ENCODE measurements at regions not wholly inside any gene's neighbourhood (a gene's known extent, or its start where the extent isn't known, plus 50 kb on each side); places are given as distances from the start of the nearest gene placed in this dataset.

DNA sequence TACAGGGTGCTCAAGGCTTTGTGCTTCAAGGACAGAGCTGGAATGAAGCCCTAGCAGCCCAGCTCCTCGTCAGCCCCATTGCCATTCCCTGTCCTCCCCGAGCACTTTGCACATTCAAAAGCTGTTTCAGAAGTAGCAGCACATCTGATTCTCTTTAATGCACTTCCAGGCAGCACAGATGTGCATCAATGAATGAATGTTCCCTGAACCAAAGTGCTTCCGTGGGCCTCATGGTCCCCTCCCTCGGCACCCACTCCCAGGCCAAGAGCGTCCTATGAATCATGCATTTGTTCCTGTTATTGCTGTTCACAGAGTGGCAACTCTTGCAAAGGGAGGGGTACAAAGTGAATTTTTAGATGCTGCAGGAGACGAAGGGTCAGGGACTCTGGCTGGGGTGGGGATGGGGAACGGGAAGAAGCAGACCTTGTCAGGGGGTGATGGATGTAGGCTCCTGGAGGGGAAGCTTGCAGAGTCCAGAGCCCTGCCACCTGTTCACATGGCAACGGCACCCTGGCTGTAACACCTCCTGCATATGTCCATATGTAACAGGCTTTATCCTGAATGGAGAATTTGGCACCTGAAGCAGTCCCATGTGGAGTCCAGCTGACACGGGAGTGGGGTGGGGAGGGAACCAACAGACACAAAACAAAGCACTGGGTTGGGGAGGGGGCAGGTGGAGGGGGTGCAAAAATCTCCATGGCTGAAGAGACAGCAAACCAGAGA lies 62.2 kb upstream of the BAIAP2L1 start:
- Histone ChIP-seq H3K36me3 (ENCODE audit: insufficient read depth in 1 of 2, low read depth in 1 of 2) (no peaks in the 10 kb centered on the region), H3K9me3 (no peaks in the 10 kb centered on the region), H3K4me1 (no peaks in the 10 kb centered on the region), H3K27ac (no peak overlapping the region), H3K27me3 (ENCODE audit: insufficient read depth in 3 of 3, low read length in 2 of 3) (peaks cover 0 to 2% (median 0%) of the 10 kb centered on the region in 3 donors), H3K4me3 (no peak overlapping the region)
- WGBS, 3 donors = 40 to 58% (median 44%) methylated on average over 9 of the region's 9 CpGs
- intact Hi-C loops (cut with DNase I) = no loop called here
- ATAC-seq (no peak), DNase-seq (no peak)
- TF ChIP-seq, protein P1, sequence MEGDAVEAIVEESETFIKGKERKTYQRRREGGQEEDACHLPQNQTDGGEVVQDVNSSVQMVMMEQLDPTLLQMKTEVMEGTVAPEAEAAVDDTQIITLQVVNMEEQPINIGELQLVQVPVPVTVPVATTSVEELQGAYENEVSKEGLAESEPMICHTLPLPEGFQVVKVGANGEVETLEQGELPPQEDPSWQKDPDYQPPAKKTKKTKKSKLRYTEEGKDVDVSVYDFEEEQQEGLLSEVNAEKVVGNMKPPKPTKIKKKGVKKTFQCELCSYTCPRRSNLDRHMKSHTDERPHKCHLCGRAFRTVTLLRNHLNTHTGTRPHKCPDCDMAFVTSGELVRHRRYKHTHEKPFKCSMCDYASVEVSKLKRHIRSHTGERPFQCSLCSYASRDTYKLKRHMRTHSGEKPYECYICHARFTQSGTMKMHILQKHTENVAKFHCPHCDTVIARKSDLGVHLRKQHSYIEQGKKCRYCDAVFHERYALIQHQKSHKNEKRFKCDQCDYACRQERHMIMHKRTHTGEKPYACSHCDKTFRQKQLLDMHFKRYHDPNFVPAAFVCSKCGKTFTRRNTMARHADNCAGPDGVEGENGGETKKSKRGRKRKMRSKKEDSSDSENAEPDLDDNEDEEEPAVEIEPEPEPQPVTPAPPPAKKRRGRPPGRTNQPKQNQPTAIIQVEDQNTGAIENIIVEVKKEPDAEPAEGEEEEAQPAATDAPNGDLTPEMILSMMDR (IDR thresholded peaks at IDR 0.05) = no peak

- H3K27ac ChIP-seq = no peak overlapping the region
- no peaks in the 10 kb centered on the region for H3K36me3 ChIP-seq (ENCODE audit: insufficient read depth in 1 of 2, low read depth in 1 of 2)
- ATAC-seq = no peak
- no peaks in the 10 kb centered on the region for H3K27me3 ChIP-seq (ENCODE audit: insufficient read depth in 3 of 3, low read length in 2 of 3)
- no peaks in the 10 kb centered on the region for H3K4me1 ChIP-seq
- TF ChIP-seq, protein P1 (IDR thresholded peaks at IDR 0.05) = no peak
- no peak for DNase-seq
- WGBS, 3 donors = 84 to 90% (median 86%) methylated on average over 3 of the region's 3 CpGs
- no peak overlapping the region for H3K4me3 ChIP-seq
- intact Hi-C loops (cut with DNase I) = no loop called here
- H3K9me3 ChIP-seq = no peaks in the 10 kb centered on the region
These were observed 60.0 kb upstream of the BAIAP2L1 start for GRCh38 chr7:98460902-98461301.

GRCh38 chr7:98459529-98459928 lies 58.6 kb upstream of the BAIAP2L1 start:
- 69 to 80% (median 69%) methylated on average over 4 of the region's 4 CpGs for WGBS, 3 donors
- no peak for ATAC-seq
- no peaks in the 10 kb centered on the region for H3K27me3 ChIP-seq (ENCODE audit: insufficient read depth in 3 of 3, low read length in 2 of 3)

GRCh38 chr7:98458090-98458875 lies 57.4 kb upstream of the BAIAP2L1 start:
- intact Hi-C loops (cut with DNase I) = no loop called here
- H3K27me3 ChIP-seq (ENCODE audit: insufficient read depth in 3 of 3, low read length in 2 of 3) = no peaks in the 10 kb centered on the region
- WGBS, 3 donors = 87 to 90% (median 88%) methylated on average over 16 of the region's 16 CpGs

More at GRCh38 chr7:98459529-98459928, 58.6 kb upstream of the BAIAP2L1 start:
- TF ChIP-seq, protein P1 (IDR thresholded peaks at IDR 0.05) = no peak
- Histone ChIP-seq H3K27ac (no peak overlapping the region), H3K4me3 (no peak overlapping the region), H3K9me3 (no peaks in the 10 kb centered on the region), H3K4me1 (no peaks in the 10 kb centered on the region), H3K36me3 (ENCODE audit: insufficient read depth in 1 of 2, low read depth in 1 of 2) (no peaks in the 10 kb centered on the region)
- DNase-seq = no peak
- intact Hi-C loops (cut with DNase I) = no loop called here

More at GRCh38 chr7:98458090-98458875, 57.4 kb upstream of the BAIAP2L1 start:
- H3K4me3 ChIP-seq = no peak overlapping the region
- DNase-seq (no peak), ATAC-seq (no peak)
- TF ChIP-seq, protein P1 (IDR thresholded peaks at IDR 0.05) = no peak
- no peaks in the 10 kb centered on the region for H3K4me1 ChIP-seq
- no peaks in the 10 kb centered on the region for H3K36me3 ChIP-seq (ENCODE audit: insufficient read depth in 1 of 2, low read depth in 1 of 2)
- H3K27ac ChIP-seq = no peak overlapping the region
- H3K9me3 ChIP-seq = no peaks in the 10 kb centered on the region

Data from psoas muscle (tissue), 7 donors.